WTC11 (cell line): ENCODE measurements at regions not wholly inside any gene's neighbourhood (a gene's known extent, or its start where the extent isn't known, plus 50 kb on each side); places are given as distances from the start of the nearest gene placed in this dataset.

ENCODE experiments used
- ESRRA ChIP-seq: sonication (generic); formaldehyde crosslinking; IDR thresholded peaks from 2 replicates; pipeline ENCODE4 v1.8.1; 2022; ENCODE audit warnings: mild to moderate bottlenecking, missing genetic modification reagents, borderline replicate concordance
- FOXK1 ChIP-seq: sonication (generic); formaldehyde crosslinking; IDR thresholded peaks from 2 replicates; pipeline ENCODE4 v1.8.0; 2022; ENCODE audit warnings: mild to moderate bottlenecking, moderate library complexity, missing genetic modification reagents
- NR2C2 ChIP-seq: sonication (generic); formaldehyde crosslinking; IDR thresholded peaks from 2 replicates; pipeline ENCODE4 v1.8.0; 2022; ENCODE audit warnings: mild to moderate bottlenecking, missing genetic modification reagents
- TCF7 ChIP-seq: sonication (generic); formaldehyde crosslinking; IDR thresholded peaks from 2 replicates; pipeline ENCODE4 v1.8.0; 2022; ENCODE audit warnings: mild to moderate bottlenecking, low read depth, missing genetic modification reagents, moderate library complexity
- TF ChIP-seq, protein P1 (sequence below): fragments of 200-600 bp; IDR thresholded peaks from 2 replicates; pipeline ENCODE4 v1.8.0; 2022; ENCODE audit warnings: antibody characterized with exemption
- TF ChIP-seq, protein P2 (sequence below): sonication (generic); formaldehyde crosslinking; conservative IDR thresholded peaks from 2 replicates; pipeline ENCODE4 v1.8.1; 2022; ENCODE audit warnings: mild to moderate bottlenecking, missing genetic modification reagents
- TF ChIP-seq, protein P3 (sequence below): sonication (generic); formaldehyde crosslinking; IDR thresholded peaks from 2 replicates; pipeline ENCODE4 v1.8.1; 2022; ENCODE audit warnings: mild to moderate bottlenecking, missing genetic modification reagents, moderate library complexity, borderline replicate concordance
- TF ChIP-seq, protein P4 (sequence below): sonication (generic); formaldehyde crosslinking; IDR thresholded peaks from 2 replicates; pipeline ENCODE4 v1.8.1; 2023; ENCODE audit warnings: mild to moderate bottlenecking, missing genetic modification reagents
- TF ChIP-seq, protein P5 (sequence below): sonication (generic); formaldehyde crosslinking; IDR thresholded peaks from 2 replicates; pipeline ENCODE4 v1.8.1; 2023; ENCODE audit warnings: mild to moderate bottlenecking, missing genetic modification reagents, moderate library complexity
- TF ChIP-seq, protein P6 (sequence below): sonication (generic); formaldehyde crosslinking; IDR thresholded peaks from 2 replicates; pipeline ENCODE4 v1.8.0; 2023; ENCODE audit warnings: mild to moderate bottlenecking, missing genetic modification reagents
- TF ChIP-seq, protein P7 (sequence below): sonication (generic); formaldehyde crosslinking; IDR thresholded peaks from 2 replicates; pipeline ENCODE4 v1.8.1; 2022; ENCODE audit warnings: low read depth, missing genetic modification reagents, borderline replicate concordance
- TF ChIP-seq, protein P8 (sequence below): fragments of 250-450 bp; sonication (Bioruptor Pico); conservative IDR thresholded peaks from 2 replicates; pipeline ENCODE4 v1.9.0; 2021; ENCODE audit warnings: mild to moderate bottlenecking

DNA sequence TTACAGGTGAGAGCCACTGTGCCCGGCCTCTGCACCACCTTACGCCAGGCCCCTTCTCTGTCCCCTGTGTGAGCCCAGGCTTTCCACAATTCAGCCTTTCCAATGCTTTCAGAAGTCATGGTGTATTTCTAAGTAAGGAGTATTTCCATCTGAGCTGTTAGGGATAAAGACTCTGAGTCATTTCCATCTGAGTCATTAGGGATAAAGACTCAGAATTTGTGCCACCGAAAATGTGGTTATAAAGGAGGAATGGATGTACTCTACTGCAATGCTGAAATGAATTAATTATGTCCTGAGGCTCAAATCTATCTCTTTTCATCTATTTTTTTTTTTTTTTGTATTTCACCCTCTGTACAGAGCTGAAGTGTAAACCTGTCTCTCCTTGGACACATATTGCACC, 84.0 kb downstream of the GATA3 start:
- TF ChIP-seq, protein P1, sequence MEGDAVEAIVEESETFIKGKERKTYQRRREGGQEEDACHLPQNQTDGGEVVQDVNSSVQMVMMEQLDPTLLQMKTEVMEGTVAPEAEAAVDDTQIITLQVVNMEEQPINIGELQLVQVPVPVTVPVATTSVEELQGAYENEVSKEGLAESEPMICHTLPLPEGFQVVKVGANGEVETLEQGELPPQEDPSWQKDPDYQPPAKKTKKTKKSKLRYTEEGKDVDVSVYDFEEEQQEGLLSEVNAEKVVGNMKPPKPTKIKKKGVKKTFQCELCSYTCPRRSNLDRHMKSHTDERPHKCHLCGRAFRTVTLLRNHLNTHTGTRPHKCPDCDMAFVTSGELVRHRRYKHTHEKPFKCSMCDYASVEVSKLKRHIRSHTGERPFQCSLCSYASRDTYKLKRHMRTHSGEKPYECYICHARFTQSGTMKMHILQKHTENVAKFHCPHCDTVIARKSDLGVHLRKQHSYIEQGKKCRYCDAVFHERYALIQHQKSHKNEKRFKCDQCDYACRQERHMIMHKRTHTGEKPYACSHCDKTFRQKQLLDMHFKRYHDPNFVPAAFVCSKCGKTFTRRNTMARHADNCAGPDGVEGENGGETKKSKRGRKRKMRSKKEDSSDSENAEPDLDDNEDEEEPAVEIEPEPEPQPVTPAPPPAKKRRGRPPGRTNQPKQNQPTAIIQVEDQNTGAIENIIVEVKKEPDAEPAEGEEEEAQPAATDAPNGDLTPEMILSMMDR = no peak
- TF ChIP-seq, protein P2, sequence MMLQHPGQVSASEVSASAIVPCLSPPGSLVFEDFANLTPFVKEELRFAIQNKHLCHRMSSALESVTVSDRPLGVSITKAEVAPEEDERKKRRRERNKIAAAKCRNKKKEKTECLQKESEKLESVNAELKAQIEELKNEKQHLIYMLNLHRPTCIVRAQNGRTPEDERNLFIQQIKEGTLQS (CRISPR knock-in tag) = no peak
- no peak for TF ChIP-seq ESRRA
- TF ChIP-seq, protein P3, sequence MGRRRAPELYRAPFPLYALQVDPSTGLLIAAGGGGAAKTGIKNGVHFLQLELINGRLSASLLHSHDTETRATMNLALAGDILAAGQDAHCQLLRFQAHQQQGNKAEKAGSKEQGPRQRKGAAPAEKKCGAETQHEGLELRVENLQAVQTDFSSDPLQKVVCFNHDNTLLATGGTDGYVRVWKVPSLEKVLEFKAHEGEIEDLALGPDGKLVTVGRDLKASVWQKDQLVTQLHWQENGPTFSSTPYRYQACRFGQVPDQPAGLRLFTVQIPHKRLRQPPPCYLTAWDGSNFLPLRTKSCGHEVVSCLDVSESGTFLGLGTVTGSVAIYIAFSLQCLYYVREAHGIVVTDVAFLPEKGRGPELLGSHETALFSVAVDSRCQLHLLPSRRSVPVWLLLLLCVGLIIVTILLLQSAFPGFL (CRISPR knock-in tag) = no peak
- TF ChIP-seq, protein P4, sequence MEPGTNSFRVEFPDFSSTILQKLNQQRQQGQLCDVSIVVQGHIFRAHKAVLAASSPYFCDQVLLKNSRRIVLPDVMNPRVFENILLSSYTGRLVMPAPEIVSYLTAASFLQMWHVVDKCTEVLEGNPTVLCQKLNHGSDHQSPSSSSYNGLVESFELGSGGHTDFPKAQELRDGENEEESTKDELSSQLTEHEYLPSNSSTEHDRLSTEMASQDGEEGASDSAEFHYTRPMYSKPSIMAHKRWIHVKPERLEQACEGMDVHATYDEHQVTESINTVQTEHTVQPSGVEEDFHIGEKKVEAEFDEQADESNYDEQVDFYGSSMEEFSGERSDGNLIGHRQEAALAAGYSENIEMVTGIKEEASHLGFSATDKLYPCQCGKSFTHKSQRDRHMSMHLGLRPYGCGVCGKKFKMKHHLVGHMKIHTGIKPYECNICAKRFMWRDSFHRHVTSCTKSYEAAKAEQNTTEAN (CRISPR knock-in tag) = no peak
- TF ChIP-seq NR2C2 (CRISPR knock-in tag) = no peak
- TF ChIP-seq, protein P5, sequence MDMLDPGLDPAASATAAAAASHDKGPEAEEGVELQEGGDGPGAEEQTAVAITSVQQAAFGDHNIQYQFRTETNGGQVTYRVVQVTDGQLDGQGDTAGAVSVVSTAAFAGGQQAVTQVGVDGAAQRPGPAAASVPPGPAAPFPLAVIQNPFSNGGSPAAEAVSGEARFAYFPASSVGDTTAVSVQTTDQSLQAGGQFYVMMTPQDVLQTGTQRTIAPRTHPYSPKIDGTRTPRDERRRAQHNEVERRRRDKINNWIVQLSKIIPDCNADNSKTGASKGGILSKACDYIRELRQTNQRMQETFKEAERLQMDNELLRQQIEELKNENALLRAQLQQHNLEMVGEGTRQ (CRISPR knock-in tag) = no peak
- TF ChIP-seq FOXK1 = no peak
- TF ChIP-seq TCF7 (CRISPR knock-in tag) = no peak
- TF ChIP-seq, protein P6, sequence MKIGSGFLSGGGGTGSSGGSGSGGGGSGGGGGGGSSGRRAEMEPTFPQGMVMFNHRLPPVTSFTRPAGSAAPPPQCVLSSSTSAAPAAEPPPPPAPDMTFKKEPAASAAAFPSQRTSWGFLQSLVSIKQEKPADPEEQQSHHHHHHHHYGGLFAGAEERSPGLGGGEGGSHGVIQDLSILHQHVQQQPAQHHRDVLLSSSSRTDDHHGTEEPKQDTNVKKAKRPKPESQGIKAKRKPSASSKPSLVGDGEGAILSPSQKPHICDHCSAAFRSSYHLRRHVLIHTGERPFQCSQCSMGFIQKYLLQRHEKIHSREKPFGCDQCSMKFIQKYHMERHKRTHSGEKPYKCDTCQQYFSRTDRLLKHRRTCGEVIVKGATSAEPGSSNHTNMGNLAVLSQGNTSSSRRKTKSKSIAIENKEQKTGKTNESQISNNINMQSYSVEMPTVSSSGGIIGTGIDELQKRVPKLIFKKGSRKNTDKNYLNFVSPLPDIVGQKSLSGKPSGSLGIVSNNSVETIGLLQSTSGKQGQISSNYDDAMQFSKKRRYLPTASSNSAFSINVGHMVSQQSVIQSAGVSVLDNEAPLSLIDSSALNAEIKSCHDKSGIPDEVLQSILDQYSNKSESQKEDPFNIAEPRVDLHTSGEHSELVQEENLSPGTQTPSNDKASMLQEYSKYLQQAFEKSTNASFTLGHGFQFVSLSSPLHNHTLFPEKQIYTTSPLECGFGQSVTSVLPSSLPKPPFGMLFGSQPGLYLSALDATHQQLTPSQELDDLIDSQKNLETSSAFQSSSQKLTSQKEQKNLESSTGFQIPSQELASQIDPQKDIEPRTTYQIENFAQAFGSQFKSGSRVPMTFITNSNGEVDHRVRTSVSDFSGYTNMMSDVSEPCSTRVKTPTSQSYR = no peak
- TF ChIP-seq, protein P7, sequence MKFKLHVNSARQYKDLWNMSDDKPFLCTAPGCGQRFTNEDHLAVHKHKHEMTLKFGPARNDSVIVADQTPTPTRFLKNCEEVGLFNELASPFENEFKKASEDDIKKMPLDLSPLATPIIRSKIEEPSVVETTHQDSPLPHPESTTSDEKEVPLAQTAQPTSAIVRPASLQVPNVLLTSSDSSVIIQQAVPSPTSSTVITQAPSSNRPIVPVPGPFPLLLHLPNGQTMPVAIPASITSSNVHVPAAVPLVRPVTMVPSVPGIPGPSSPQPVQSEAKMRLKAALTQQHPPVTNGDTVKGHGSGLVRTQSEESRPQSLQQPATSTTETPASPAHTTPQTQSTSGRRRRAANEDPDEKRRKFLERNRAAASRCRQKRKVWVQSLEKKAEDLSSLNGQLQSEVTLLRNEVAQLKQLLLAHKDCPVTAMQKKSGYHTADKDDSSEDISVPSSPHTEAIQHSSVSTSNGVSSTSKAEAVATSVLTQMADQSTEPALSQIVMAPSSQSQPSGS (CRISPR knock-in tag) = no peak
- TF ChIP-seq, protein P8, sequence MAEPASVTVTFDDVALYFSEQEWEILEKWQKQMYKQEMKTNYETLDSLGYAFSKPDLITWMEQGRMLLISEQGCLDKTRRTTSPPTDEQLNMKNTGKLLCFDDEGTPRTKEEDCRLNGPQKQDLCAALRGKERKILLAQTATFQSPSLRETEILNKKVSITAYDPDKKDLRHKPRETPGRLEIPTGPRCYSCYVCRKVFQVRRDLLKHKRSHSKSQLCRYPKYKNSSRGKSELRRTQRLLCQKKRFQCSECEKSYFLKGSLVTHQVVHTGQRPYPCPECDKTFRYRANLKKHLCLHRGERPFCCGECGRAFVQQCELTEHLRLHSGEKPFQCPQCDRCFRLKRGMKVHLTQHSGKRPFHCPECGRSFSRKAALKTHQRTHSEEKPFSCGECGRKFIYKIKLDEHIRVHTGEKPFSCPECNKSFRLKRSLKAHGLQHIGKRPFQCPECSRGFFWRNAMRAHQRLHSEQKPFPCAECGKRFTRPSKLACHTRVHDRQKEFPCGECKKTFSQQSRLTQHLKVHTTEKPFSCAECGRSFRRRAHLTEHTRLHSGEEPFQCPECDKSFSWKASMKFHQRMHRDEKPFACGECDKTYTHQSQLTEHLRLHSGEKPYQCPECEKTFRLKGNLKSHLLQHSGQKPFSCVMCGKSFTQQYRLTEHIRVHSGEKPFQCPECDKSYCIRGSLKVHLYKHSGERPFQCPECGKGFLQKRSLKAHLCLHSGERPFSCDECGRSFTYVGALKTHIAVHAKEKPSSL = no peak
